Liver (tissue), 3 donors: ENCODE measurements at regions not wholly inside any gene's neighbourhood (a gene's known extent, or its start where the extent isn't known, plus 50 kb on each side); places are given as distances from the start of the nearest gene placed in this dataset.

Experiments used
- CTCF ChIP-seq: fragments of 150-350 bp; IDR thresholded peaks from 2 replicates; pipeline ENCODE4 v1.5.1; 2017; ENCODE audit warnings: improper control_type of control experiment, low read depth, low read length; ENCODE audit not compliant: missing input control
- TAF1 ChIP-seq: conservative IDR thresholded peaks from 2 replicates; pipeline ENCODE4 v1.6.1; 2016; ENCODE audit warnings: antibody characterized with exemption, mild to moderate bottlenecking
- TF ChIP-seq, protein P1 (sequence below): IDR thresholded peaks from 2 replicates; pipeline ENCODE4 v1.6.1; 2016; ENCODE audit warnings: antibody characterized with exemption
- TF ChIP-seq, protein P2 (sequence below): IDR thresholded peaks from 2 replicates; pipeline ENCODE4 v1.6.1; 2016; ENCODE audit warnings: antibody characterized with exemption
- donor health status: healthy.
- donor health status: healthy.

- TF ChIP-seq TAF1: no peak
- no peak for TF ChIP-seq CTCF
- TF ChIP-seq, protein P1, sequence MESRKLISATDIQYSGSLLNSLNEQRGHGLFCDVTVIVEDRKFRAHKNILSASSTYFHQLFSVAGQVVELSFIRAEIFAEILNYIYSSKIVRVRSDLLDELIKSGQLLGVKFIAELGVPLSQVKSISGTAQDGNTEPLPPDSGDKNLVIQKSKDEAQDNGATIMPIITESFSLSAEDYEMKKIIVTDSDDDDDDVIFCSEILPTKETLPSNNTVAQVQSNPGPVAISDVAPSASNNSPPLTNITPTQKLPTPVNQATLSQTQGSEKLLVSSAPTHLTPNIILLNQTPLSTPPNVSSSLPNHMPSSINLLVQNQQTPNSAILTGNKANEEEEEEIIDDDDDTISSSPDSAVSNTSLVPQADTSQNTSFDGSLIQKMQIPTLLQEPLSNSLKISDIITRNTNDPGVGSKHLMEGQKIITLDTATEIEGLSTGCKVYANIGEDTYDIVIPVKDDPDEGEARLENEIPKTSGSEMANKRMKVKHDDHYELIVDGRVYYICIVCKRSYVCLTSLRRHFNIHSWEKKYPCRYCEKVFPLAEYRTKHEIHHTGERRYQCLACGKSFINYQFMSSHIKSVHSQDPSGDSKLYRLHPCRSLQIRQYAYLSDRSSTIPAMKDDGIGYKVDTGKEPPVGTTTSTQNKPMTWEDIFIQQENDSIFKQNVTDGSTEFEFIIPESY: no peak
- TF ChIP-seq, protein P2, sequence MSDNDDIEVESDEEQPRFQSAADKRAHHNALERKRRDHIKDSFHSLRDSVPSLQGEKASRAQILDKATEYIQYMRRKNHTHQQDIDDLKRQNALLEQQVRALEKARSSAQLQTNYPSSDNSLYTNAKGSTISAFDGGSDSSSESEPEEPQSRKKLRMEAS: no peak
Observed at GRCh38 chr4:42806303-42806835, 86.1 kb upstream of the GRXCR1 start.
